ENCODE measurements at regions not wholly inside any gene's neighbourhood (a gene's known extent, or its start where the extent isn't known, plus 50 kb on each side); places are given as distances from the start of the nearest gene placed in this dataset.

DNA sequence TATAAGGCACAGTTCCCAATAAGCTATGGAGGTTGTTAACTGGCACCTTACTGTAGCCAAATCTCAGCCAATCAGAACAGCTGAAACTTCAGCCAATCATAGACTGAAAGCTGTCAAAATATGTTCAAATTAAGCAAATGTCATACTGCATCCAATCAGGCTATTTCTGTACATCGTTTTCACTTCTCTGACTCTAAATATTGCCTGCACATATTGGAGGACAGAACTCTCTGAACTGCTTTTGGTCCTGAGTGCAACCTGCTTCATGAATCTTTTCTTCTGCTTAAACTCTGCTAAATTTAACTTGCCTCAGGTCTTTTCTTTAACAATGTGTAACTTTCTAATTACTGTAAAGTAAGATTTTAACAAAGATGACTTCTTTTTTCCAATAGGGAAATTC is 1198.9 kb upstream of the PCDH7 start:
- Histone ChIP-seq H3K27ac (ENCODE audit: low read depth, low read length) (no peak overlapping the region), H3K27me3 (ENCODE audit: insufficient read depth, low read length) (no peaks in the 10 kb centered on the region), H3K9ac (ENCODE audit: low read depth, low read length) (no peak overlapping the region), H3K4me3 (ENCODE audit: low read length) (no peak overlapping the region), H3K9me3 (ENCODE audit: insufficient read depth, low read depth, low read length) (no peaks in the 10 kb centered on the region), H3K4me1 (ENCODE audit: insufficient read depth, low read length) (no peaks in the 10 kb centered on the region), H3K36me3 (ENCODE audit: insufficient read depth, low read length) (no peaks in the 10 kb centered on the region)
- 89% methylated on average over 1 of the region's 1 CpG for WGBS

DNA sequence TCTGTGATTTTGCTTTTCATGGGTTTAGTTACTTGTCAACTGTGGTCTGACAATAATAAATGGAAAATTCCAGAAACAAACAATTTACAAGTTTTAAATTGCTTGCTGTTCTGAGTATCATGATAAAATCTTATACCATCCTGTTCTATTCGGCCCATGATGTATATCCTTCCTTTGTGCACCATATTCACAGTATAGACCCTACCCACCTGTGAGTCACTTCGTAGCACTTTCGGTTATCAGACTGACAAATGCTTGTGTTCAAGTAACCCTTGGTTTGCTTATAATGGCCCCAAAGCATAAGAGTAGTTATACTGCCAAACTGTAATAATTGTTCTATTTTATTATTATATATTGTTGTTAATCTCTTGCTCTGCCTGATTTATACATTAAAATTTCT is 1183.4 kb upstream of the PCDH7 start:
- H3K9me3 ChIP-seq (ENCODE audit: insufficient read depth, low read depth, low read length), result 0 out of 2 replicates have a peak, but pooled peaks cover 4% of the 10 kb centered on the region
- no peaks in the 10 kb centered on the region for H3K4me1 ChIP-seq (ENCODE audit: insufficient read depth, low read length)
- WGBS, result 92% methylated on average over 3 of the region's 3 CpGs
- H3K9ac ChIP-seq (ENCODE audit: low read depth, low read length), result no peak overlapping the region
- H3K36me3 ChIP-seq (ENCODE audit: insufficient read depth, low read length), result no peaks in the 10 kb centered on the region
- H3K4me3 ChIP-seq (ENCODE audit: low read length), result no peak overlapping the region
- no peak overlapping the region for H3K27ac ChIP-seq (ENCODE audit: low read depth, low read length)
- H3K27me3 ChIP-seq (ENCODE audit: insufficient read depth, low read length), result no peaks in the 10 kb centered on the region

DNA sequence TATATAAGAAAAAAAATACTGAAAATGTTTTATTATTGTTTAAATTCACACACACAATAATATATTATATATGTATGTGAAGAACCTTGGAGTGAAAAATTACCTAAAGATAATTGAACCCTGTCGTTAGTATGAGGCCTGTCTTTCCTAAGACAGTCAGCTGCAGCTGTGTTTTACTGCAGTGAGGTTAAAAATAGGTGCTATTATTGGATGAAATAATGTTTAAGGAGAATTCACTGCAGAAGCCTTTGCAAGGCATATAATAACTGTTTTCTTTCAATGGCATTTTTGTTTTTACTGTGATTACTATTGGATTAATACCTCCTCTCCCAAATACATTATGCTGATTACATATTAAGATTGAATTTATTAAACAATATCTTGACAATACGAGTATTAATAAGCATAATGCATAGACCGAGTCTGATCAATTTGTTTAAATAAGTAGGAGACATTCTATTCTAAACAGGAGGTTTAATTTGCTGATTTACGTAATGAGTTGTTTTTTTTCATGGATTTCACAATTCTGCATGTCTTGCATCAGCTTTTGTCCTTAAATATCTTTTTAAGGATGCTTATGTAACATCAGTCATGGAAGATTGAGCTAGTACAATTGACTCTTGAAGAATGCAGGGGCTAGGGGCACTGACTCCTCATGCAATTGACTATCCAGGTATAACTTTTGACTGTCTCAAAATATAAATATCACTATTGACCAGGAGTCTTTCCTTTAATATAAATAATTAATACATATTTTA is 1181.1 kb upstream of the PCDH7 start:
- H3K27ac ChIP-seq (ENCODE audit: low read depth, low read length), result no peak overlapping the region
- H3K4me3 ChIP-seq (ENCODE audit: low read length), result no peak overlapping the region
- peaks cover 14% of the 10 kb centered on the region; the same call in 1 of the 2 replicates for H3K9me3 ChIP-seq (ENCODE audit: insufficient read depth, low read depth, low read length)
- no peaks in the 10 kb centered on the region for H3K27me3 ChIP-seq (ENCODE audit: insufficient read depth, low read length)
- 86% methylated on average over 4 of the region's 4 CpGs for WGBS
- H3K4me1 ChIP-seq (ENCODE audit: insufficient read depth, low read length), result no peaks in the 10 kb centered on the region
- H3K9ac ChIP-seq (ENCODE audit: low read depth, low read length), result no peak overlapping the region
- H3K36me3 ChIP-seq (ENCODE audit: insufficient read depth, low read length), result no peaks in the 10 kb centered on the region

DNA sequence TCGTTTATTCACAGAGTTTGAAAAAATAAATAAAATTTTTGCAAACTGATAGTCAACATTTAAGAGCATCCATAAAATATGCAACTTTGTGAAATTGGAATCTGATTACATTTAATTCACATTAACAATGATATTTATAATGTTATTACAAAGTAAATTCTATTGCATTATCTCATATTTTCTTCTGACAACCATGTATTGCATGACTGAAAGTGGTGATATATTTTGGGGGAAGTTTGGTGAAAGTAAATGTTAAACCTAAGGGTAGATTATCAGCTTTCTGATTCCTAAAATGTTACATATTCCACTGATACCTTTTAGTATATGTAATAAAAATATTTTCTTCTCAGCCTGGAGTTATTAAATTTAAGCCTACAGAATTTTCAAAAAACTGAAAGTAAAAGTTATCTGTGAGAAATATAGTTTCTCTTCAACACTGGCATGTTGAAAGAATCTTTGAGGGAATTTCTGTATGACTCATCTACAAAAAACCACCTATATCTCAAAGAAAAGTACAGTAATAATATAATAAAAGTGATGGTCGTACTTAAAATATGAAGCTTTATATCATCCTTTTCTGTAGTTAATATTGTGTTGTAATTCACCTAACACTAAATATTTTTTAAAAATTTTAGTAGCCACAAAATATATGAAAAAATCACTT is 1179.6 kb upstream of the PCDH7 start:
- Histone ChIP-seq H3K9me3 (ENCODE audit: insufficient read depth, low read depth, low read length) (peaks cover 14% of the 10 kb centered on the region; the same call in 1 of the 2 replicates), H3K9ac (ENCODE audit: low read depth, low read length) (no peak overlapping the region), H3K36me3 (ENCODE audit: insufficient read depth, low read length) (no peaks in the 10 kb centered on the region), H3K27ac (ENCODE audit: low read depth, low read length) (no peak overlapping the region), H3K4me1 (ENCODE audit: insufficient read depth, low read length) (no peaks in the 10 kb centered on the region), H3K27me3 (ENCODE audit: insufficient read depth, low read length) (no peaks in the 10 kb centered on the region), H3K4me3 (ENCODE audit: low read length) (no peak overlapping the region)
- no CpG with 5 or more reads among the region's 2 CpGs for WGBS

DNA sequence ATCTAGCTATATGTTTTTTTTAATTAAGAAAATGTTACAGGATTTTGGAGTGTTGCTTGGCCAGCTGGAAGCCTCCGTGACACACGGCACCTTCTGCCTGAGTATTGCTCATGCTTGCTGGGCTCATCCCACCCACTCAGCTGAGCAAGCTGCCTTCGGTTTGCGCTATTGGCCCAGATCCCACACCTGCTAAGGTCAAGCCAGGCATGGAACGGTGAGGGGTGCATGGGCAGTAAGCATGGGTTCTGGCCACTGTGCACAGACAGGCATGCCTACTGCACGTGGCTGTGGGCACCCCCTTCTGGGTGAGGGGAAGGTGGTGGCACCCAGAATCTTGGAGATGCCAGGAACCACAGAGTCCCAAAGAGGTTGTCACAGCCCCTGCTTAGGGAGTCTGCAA is 1178.4 kb upstream of the PCDH7 start:
- peaks cover 14% of the 10 kb centered on the region; the same call in 1 of the 2 replicates for H3K9me3 ChIP-seq (ENCODE audit: insufficient read depth, low read depth, low read length)
- H3K9ac ChIP-seq (ENCODE audit: low read depth, low read length), result no peak overlapping the region
- H3K36me3 ChIP-seq (ENCODE audit: insufficient read depth, low read length), result no peaks in the 10 kb centered on the region
- no peaks in the 10 kb centered on the region for H3K4me1 ChIP-seq (ENCODE audit: insufficient read depth, low read length)
- H3K4me3 ChIP-seq (ENCODE audit: low read length), result no peak overlapping the region
- 96% methylated on average over 6 of the region's 6 CpGs for WGBS
- no peak overlapping the region for H3K27ac ChIP-seq (ENCODE audit: low read depth, low read length)
- no peaks in the 10 kb centered on the region for H3K27me3 ChIP-seq (ENCODE audit: insufficient read depth, low read length)

DNA sequence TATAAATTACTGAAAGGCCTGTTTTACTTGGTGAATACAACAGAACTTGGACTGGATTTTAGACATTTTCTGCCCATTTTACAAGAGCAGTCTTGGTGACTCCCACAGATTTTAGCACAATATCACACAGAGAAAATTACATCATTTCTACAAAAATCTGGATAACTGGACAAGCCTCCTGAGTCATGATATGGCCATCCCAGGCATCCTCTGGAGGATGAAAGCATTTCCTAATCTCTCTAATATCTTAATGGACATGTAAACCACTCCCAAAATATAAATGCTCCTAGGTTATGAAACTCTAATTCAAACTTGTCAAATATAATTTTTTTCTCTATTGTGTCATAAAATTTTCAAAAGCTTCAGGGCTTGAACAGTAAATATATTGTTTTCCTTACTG is 1170.8 kb upstream of the PCDH7 start:
- no peaks in the 10 kb centered on the region for H3K36me3 ChIP-seq (ENCODE audit: insufficient read depth, low read length)
- H3K4me1 ChIP-seq (ENCODE audit: insufficient read depth, low read length), result no peaks in the 10 kb centered on the region
- no peaks in the 10 kb centered on the region; the same call in 1 of the 2 replicates for H3K9me3 ChIP-seq (ENCODE audit: insufficient read depth, low read depth, low read length)
- no peak overlapping the region for H3K9ac ChIP-seq (ENCODE audit: low read depth, low read length)
- H3K4me3 ChIP-seq (ENCODE audit: low read length), result no peak overlapping the region
- no peak overlapping the region for H3K27ac ChIP-seq (ENCODE audit: low read depth, low read length)
- no peaks in the 10 kb centered on the region for H3K27me3 ChIP-seq (ENCODE audit: insufficient read depth, low read length)

DNA sequence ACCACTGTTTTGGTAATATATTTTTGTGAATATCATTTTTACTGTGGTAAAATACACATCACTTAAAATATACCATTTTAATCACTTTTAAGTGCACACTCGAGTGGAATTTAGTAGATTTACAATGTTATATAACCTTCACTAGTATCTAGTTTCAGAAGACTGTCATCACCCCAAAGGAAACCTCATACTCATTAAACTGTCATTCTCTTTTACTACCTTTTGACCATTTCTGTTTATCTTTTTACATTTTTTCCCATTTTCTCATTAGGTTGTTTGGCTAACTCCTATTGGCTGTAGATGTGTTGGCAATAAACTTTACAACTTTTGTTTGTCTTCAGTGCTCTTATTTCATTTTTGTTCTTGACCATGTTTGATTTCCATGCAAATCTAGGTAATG is 1168.3 kb upstream of the PCDH7 start:
- H3K4me3 ChIP-seq (ENCODE audit: low read length), result no peak overlapping the region
- H3K27me3 ChIP-seq (ENCODE audit: insufficient read depth, low read length), result no peaks in the 10 kb centered on the region
- no peak overlapping the region for H3K9ac ChIP-seq (ENCODE audit: low read depth, low read length)
- 50% methylated on average over 1 of the region's 1 CpG for WGBS
- no peaks in the 10 kb centered on the region; the same call in 1 of the 2 replicates for H3K9me3 ChIP-seq (ENCODE audit: insufficient read depth, low read depth, low read length)
- no peaks in the 10 kb centered on the region for H3K4me1 ChIP-seq (ENCODE audit: insufficient read depth, low read length)
- no peak overlapping the region for H3K27ac ChIP-seq (ENCODE audit: low read depth, low read length)
- H3K36me3 ChIP-seq (ENCODE audit: insufficient read depth, low read length), result no peaks in the 10 kb centered on the region

DNA sequence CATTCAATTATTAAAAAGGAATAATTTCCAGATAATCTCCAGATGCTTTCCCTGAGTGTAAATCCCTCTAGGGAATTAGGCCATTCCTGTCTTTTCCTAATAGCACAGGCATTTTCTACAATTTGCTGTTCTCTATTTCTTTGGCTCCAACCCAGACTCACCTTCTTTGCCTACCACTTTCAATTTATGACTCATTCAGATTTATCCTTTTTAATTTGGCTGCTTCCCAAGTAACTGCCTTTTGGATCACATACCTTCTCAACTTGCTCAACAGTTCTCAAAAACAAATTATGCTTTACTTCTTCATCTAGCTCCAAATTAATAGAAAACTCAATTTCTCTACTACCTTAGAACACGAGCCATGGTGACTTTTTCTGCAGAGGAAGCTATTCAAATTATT is 1166.3 kb upstream of the PCDH7 start:
- Histone ChIP-seq H3K9me3 (ENCODE audit: insufficient read depth, low read depth, low read length) (no peaks in the 10 kb centered on the region), H3K9ac (ENCODE audit: low read depth, low read length) (no peak overlapping the region), H3K27ac (ENCODE audit: low read depth, low read length) (no peak overlapping the region), H3K27me3 (ENCODE audit: insufficient read depth, low read length) (no peaks in the 10 kb centered on the region), H3K4me3 (ENCODE audit: low read length) (no peak overlapping the region), H3K36me3 (ENCODE audit: insufficient read depth, low read length) (no peaks in the 10 kb centered on the region), H3K4me1 (ENCODE audit: insufficient read depth, low read length) (no peaks in the 10 kb centered on the region)
- no CpG with 5 or more reads among the region's 1 CpG for WGBS

DNA sequence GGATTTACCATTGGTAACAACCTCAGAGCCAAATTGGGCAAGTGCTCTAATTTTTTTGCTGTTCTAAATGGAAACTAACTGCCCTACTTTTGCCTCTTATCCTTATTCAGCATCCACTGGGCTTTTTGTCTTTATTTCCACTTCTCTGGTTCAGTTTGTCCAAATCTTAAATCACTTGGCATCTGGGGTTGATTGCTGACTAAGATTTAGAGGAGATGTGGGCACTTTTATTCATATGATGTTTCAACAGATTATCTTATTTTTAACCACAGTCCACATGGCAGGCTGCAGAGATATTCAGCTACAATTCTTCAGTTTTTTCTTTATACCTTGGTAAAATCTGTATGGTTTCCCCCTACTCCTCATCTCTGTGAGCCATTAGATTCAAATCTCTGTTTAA is 1161.4 kb upstream of the PCDH7 start:
- Histone ChIP-seq H3K27me3 (ENCODE audit: insufficient read depth, low read length) (no peaks in the 10 kb centered on the region), H3K36me3 (ENCODE audit: insufficient read depth, low read length) (no peaks in the 10 kb centered on the region), H3K4me3 (ENCODE audit: low read length) (no peak overlapping the region), H3K4me1 (ENCODE audit: insufficient read depth, low read length) (no peaks in the 10 kb centered on the region), H3K9me3 (ENCODE audit: insufficient read depth, low read depth, low read length) (no peaks in the 10 kb centered on the region), H3K27ac (ENCODE audit: low read depth, low read length) (no peak overlapping the region), H3K9ac (ENCODE audit: low read depth, low read length) (no peak overlapping the region)

DNA sequence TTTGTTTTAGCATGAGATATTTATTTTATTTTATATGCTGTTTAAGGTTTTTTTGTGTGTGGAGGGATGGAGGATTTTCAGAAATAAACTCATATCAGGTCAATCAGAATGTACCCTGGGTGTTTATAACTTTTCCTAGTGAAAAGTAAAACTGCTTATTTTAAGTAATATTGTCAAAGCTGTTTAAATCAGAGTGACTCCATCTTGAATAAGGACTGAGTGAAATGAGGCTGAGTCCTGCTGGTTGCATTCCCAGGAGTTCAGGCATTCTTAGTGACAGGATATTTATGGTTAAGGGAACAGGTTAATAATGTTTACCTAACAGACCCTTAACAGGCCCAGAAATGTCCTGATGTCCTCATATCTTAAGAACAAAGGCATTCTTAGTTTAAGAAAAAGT is 1160.9 kb upstream of the PCDH7 start:
- H3K9ac ChIP-seq (ENCODE audit: low read depth, low read length), result no peak overlapping the region
- H3K4me3 ChIP-seq (ENCODE audit: low read length), result no peak overlapping the region
- H3K27ac ChIP-seq (ENCODE audit: low read depth, low read length), result no peak overlapping the region
- no peaks in the 10 kb centered on the region for H3K4me1 ChIP-seq (ENCODE audit: insufficient read depth, low read length)
- H3K27me3 ChIP-seq (ENCODE audit: insufficient read depth, low read length), result no peaks in the 10 kb centered on the region
- H3K36me3 ChIP-seq (ENCODE audit: insufficient read depth, low read length), result no peaks in the 10 kb centered on the region
- no peaks in the 10 kb centered on the region for H3K9me3 ChIP-seq (ENCODE audit: insufficient read depth, low read depth, low read length)

DNA sequence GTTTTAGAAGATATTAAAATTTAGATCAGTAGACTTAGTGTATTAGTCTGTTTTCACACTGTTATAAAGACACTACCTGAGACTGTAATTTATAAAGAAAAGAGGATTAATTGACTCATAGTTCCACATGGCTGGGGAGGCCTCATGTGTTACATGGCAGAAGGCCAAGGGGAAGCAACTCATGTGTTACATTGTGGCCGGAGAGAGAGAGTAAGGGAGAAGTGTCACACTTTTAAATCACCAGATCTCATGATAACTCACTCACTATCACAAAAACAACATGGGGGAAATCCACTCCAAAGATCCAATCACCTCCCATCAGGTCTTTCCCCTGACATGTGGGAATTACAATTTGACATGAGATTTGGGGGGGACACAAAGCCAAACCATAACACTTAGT is 1159.7 kb upstream of the PCDH7 start:
- no peak overlapping the region for H3K9ac ChIP-seq (ENCODE audit: low read depth, low read length)
- no peaks in the 10 kb centered on the region for H3K27me3 ChIP-seq (ENCODE audit: insufficient read depth, low read length)
- no peak overlapping the region for H3K27ac ChIP-seq (ENCODE audit: low read depth, low read length)
- H3K4me1 ChIP-seq (ENCODE audit: insufficient read depth, low read length), result no peaks in the 10 kb centered on the region
- WGBS, result no CpG with 5 or more reads among the region's 1 CpG
- H3K36me3 ChIP-seq (ENCODE audit: insufficient read depth, low read length), result no peaks in the 10 kb centered on the region
- H3K4me3 ChIP-seq (ENCODE audit: low read length), result no peak overlapping the region
- no peaks in the 10 kb centered on the region for H3K9me3 ChIP-seq (ENCODE audit: insufficient read depth, low read depth, low read length)
